DMS114 treated with DMSO at 0.1 percent for 48 hours (cell line): ENCODE measurements at regions not wholly inside any gene's neighbourhood (a gene's known extent, or its start where the extent isn't known, plus 50 kb on each side); places are given as distances from the start of the nearest gene placed in this dataset.
"Not testable (repeated sequence)": the region's sequence is repeated elsewhere in the genome, so short reads cannot be mapped to it uniquely, and the experiment has no call there.

ENCODE experiments used
- DNase-seq: peaks from one replicate; lab custom pipeline; 2025; ENCODE audit not compliant: unreplicated experiment; lab: John Stamatoyannopoulos, UW

DNA sequence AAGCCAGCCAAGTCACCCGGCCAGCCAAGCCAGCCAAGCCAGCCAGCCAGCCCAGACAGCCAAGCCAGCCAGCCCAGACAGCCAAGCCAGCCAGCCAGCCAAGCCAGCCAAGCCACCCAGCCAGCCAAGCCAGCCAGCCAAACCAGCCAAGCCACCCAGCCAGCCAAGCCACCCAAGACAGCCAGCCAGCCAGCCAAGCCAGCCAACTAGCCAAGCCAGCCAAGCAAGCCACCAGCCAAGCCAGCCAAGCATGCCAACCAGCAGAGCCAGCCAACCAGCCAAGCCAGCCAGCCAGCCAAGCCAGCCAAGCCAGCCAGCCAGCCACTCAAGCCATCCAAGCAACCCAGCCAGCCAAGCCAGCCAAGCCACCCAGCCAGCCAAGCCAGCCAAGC, 323.1 kb upstream of the PLGLB2 start:
- DNase-seq, result not testable (repeated sequence)

DNA sequence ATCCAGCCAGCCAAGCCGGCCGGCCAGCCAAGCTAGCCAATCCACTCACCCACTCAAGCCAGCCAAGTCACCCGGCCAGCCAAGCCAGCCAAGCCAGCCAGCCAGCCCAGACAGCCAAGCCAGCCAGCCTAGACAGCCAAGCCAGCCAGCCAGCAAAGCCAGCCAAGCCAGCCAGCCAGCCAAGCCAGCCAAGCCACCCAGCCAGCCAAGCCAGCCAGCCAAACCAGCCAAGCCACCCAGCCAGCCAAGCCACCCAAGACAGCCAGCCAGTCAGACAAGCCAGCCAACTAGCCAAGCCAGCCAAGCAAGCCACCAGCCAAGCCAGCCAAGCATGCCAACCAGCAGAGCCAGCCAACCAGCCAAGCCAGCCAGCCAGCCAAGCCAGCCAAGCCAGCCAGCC, 322.7 kb upstream of the PLGLB2 start:
- DNase-seq, result not testable (repeated sequence)

DNA sequence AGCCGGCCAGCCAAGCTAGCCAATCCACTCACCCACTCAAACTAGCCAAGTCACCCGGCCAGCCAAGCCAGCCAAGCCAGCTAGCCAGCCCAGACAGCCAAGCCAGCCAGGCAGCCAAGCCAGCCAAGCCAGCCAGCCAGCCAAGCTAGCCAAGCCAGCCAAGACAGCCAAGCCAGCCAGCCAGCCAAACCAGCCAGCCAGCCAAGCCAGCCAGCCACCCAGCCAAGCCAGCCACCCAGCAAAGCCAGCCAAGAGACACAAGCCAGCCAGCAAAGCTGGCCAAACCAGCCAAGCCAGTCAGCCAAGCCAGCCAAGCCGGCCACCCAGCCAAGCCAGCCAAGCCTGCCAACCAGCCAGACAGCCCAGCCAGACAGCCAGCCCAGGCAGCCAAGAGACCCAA, 322.2 kb upstream of the PLGLB2 start:
- DNase-seq, result not testable (repeated sequence)

DNA sequence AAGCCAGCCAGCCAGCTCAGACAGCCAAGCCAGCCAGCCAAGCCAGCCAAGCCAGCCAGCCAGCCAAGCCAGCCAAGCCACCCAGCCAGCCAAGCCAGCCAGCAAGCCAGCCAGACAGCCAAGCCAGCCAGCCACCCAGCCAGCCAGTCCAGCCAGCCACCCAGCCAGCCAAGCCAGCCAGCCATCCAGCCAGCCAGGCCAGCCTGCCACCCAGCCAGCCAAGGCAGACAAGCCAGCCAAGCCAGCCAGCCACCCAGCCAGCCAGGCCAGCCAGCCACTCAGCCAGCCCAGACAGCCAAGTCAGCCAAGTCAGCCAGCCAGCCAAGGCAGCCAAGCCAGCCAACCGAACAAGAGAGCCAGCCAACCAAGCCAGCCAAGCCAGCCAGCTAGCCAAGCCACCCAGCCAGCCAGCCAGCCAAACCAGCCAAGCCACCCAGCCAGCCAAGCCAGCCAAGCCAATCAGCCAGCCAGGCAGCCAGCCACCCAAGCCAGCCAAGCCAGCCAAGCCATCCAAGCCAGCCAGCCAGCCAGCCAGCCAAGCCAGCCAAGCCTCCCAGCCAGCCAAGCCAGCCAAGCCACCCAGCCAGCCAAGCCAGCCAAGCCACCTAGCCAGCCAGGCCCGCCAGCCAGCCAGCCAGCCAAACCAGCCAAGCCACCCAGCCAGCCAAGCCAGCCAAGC, 319.3 kb upstream of the PLGLB2 start:
- DNase-seq, result not testable (repeated sequence)

DNA sequence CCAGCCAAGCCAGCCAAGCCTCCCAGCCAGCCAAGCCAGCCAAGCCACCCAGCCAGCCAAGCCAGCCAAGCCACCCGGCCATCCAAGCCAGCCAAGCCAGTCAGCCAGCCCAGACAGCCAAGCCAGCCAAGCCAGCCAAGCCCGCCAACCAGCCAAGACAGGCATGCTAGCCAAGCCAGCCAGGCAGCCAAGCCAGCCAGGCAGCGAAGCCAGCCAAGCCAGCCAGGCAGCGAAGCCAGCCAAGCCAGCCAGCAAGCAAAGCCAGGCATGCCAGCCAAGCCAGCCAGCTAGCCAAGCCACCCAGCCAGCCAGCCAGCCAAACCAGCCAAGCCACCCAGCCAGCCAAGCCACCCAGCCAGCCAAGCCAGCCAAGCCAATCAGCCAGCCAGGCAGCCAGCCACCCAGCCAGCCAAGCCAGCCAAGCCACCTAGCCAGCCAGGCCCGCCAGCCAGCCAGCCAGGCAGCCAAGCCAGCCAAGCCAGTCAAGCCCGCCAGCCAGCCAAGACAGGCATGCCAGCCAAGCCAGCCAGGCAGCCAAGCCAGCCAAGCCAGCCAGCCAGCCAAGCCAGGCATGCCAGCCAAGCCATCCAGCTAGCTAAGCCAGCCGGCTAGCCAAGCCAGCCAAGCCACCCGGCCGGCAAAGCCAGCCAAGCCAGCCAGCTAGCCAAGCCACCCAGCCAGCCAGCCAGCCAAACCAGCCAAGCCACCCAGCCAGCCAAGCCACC, 318.5 kb upstream of the PLGLB2 start:
- not testable (repeated sequence) for DNase-seq

DNA sequence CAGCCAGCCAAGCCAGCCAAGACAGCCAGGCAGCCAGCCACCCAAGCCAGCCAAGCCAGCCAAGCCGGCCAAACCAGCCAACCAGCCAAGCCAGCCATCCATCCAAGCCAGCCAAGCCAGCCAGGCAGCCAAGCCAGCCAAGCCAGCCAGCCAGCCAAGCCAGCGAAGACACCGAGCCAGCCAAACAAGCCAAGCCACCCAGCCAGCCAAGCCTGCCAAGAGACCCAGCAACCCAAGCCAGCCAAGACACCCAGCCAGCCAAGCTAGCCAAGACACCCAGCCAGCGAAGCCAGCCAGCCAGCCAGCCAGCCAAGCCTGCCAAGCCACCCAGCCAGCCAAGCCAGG, 318.0 kb upstream of the PLGLB2 start:
- DNase-seq, result not testable (repeated sequence)

DNA sequence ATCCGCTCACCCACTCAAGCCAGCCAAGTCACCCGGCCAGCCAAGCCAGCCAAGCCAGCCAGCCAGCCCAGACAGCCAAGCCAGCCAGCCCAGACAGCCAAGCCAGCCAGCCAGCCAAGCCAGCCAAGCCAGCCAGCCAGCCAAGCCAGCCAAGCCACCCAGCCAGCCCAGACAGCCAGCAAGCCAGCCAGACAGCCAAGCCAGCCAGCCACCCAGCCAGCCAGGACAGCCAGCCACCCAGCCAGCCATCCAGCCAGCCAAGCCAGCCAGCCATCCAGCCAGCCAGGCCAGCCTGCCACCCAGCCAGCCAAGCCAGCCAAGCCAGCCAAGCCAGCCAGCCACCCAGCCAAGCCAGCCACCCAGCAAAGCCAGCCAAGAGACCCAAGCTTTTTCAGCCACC, 316.8 kb upstream of the PLGLB2 start:
- not testable (repeated sequence) for DNase-seq

DNA sequence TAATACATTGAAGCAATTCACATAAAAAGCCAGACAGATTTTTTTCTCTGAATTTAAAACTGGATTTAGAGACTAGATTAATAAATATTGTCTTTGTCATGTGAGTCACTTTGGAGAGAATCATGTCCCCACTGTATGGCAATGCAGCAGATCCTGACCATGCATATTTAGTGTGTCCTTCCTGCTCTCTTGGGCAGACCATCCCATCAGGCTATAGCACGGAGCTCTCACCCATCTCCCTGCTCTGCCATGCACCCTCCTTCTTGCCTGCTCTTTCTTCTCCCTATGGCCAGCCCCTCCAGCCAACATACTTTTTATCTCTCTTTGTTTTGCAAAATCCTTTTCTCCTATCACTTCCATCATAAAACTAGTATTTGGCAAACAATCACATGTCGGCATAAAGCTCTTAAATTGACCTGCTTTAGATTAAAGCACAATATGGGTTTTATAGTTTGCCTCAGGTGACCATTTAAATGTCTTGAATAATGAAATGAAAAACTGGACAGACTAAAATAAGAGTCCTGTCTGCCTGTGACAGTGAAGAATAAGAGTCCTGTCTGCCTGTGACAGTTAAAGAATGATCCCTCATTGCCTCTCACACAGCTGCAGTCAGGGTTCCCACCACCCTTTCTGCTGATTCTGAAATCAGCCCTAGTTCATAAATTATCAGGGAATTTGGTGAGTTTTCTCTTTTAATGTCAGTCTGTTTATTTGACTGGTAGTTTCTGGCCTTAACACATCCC, 315.0 kb upstream of the PLGLB2 start:
- DNase-seq, result not testable (repeated sequence)

DNA sequence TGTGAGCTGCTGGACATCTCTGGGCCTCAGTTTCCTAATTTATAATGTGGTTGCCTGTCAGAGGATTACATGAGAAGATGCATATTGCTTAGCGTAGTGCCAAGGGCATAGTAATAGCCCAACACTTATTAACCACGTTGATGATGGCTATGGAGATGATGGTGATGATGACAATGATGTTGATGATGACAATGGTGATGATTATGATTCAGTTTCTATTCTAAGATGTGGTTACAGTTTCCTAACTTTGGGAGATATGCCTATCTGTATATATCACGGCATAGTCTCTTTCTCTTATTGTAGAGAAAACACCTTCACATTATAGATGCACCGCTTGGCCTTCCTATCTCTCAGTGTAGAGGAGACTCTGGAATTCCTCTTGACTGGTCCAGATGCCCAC, 311.9 kb upstream of the PLGLB2 start:
- DNase-seq, result not testable (repeated sequence)

DNA sequence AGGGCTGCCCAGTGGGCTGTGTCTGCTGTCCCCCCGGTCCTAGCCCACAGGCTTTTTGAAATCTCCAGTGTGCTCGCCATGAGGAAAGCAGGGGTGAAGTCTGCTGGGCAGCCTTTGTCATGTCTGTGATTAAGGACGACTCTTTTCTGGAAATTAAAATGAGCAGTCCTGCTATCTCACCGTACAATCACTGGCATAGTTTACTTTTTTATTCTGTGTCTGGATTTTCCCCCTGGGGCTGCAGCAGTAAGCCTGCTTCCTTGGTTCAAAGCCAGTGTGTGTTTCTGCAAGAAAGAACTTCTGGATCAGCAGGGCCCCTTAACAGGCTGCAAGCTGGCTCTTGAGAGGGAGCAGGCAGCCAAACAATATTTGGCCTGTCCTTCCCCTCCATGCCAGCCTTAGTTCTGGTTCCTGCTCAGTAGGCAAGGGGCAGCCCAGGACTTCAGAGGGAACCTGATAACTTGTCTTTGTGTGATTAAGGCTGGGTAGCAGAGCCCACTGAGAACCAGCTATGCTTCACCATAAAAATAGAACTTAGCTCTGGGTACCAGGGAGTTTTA, 310.1 kb upstream of the PLGLB2 start:
- DNase-seq, result not testable (repeated sequence)

DNA sequence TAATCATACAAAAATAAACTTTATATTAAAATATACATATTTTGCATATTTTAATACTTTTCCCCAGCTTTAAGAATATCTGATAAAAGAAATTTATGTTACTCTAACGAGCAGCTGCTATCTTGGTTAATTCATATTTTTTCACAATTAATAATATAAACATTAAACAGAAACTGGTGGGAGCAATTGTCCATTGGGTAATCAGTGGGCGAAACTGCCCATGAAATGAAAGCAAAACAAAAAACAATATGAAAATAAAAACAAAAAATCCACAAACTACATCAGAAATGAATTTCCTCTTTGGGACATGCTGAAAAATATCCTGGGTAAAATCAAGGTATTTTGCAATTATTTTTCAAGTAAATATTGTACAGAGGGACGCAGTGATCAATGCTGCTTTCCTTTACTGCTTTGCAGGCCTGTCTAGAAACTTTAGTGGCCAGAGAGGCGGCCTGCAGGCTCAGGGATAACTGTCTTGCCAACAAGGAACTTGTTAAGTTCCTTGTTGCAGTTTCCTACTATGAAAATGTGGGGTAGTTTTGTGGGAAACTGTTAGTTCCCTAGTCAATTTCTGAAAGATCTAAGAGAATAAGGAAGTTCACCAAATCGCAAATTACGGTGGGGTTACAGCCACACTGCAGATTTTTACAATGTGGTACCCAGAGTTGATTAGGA, 309.0 kb upstream of the PLGLB2 start:
- not testable (repeated sequence) for DNase-seq

DNA sequence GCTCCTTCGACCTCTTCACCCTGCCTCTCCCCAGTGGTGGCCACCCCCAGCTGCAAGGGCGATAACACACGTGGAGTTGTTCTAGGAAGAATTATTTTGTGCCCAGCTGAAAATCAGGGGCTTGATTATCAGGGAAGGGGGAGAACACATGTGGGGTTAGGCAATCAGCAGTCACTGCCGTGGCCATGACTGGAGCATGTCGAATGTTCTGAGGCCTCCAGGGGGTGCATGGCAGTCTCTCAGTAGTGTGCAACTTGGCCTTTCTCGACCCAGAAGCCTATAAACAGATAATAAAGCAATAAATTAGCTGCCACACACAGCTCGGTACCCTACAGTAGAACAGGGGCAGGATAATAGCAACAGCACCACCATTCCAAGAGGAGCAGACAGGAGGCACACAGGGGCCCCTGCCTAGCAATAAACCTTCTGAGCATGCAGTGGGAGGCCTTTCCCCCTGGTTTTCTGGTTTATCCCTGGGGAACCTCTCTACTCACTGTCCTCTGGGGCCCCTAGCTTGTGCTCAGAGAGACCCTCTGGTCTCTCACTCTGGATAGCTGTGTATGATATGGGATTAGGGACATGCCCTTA, 308.2 kb upstream of the PLGLB2 start:
- DNase-seq, result not testable (repeated sequence)

DNA sequence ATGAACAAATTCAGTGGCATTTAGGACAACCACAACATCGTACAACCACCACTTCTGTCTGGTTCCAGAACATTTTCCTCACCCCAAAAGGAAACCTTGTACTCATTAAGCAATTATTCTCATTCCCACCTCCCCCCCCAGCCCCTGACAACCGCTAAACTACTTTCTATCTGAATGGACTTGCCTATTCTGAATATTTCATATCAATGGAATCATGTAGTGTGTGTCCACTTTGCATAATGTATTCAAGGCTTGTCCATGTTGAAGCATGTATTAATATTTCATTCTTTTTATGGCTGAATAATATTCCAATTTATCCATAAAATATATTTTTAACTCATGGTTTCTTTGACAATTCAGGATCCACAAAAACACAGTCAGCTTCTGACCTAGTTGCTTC, 307.2 kb upstream of the PLGLB2 start:
- not testable (repeated sequence) for DNase-seq

DNA sequence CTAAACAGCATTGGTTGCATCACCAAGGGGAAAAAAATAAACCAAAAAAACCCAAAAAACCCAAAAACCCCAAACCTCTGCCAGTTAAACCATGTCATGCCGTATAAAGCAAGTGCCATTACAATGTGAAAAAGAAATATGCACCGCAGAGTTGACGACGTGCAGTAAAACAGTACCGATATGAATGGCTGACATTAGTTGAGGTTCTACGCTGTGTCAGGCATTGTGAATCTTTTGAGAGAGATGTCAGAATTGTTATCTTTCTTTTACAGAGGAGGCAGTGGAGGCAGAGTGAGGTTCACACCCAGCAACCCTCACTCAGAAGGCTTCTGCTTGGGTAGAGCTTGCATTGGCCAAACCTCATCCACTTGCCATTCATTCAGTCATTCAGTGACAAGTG, 306.5 kb upstream of the PLGLB2 start:
- not testable (repeated sequence) for DNase-seq

DNA sequence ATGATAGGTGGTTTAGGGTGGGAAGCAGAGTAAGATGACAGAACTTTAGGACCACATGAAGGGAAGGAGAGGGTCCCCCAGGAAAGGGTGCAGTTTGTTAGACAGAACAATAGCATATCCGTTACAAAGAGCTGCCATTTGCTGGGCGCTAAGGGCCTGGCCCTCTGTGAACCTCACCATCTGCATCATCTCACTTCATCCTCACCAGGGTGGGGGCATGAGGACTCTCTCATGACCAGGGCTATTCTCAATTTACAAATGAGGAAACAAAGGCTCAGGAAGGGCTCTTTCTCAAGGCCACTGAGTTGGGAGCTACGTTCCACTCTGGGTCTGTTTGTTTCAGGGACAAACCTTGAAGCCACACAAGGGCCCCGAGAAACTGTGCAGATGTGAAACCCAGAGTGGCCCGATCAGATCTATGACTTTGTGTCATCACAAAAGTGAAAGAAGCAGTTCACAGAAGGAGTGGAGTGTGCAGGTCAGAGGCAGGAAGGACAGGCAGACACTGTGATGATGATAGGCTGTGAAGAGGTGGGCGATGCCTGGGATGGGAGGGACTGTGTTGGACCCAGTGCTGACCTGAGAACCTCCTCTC, 304.8 kb upstream of the PLGLB2 start:
- not testable (repeated sequence) for DNase-seq

DNA sequence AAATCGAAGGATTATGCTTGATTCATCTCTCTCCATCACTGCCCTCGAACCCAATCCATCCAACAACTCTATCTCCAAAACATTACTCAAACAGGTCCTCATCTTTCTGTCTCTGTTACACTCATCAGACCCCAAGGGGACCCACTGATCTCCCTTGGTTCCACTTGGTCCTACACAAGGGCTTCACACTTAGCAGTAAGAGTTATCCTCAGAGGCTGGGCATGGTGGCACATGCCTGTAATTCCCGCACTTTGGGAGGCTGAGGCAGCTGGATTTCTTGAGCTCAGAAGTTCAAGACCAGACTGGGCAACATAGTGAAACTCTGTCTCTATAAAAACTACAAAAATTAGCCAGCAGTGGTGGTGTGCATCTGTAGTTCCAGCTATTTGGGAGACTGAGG, 302.9 kb upstream of the PLGLB2 start:
- not testable (repeated sequence) for DNase-seq

DNA sequence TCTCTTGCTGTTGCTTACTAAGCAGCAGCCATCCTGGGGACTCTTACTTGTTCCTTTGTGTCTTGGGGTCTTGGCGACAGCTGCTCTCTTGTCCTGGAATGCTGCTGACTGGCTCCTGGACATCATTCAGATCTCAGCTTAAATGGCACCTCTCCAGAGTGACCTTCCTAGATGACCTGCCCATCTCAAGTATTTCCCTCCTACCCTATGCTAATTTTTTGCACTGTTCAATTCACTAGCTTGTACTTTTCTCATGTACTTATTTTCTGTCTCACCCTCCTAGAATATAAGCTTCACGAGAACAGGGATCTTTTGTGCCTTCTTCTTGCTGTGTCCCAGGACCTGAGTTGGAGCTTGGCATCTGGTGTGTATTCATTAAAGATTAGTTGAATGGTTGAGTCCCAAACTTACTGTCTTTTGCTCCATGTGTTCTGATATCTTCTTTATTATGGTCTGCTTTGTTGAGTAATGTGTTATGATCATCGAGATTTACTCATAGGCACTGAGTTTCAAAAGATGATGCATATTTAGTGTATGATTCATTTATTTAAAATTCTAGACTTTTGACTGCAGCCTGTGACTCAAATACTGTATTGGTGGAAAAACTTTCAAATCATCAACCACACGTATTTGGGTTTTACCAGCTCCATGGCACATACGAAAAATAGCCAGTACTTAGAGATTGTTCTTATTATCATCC, 302.1 kb upstream of the PLGLB2 start:
- not testable (repeated sequence) for DNase-seq

DNA sequence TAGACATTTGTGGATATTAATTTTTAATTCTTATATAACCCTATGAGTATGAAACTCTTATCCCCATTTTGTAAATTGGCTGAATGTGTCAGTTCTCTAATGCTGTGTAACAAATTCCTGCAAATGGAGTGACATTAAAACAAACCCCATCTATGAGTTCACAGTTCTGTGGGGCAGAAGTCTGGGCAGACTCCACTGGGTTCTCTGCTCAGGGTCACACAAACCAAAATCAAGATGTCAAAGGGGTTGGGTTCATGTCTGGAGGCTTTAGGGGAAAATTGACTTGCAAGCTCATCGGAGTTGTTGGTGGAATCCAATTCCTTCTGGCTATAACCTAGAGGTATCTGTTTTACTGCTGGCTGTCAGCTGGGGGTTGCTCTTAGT, 301.6 kb upstream of the PLGLB2 start:
- DNase-seq, result not testable (repeated sequence)

DNA sequence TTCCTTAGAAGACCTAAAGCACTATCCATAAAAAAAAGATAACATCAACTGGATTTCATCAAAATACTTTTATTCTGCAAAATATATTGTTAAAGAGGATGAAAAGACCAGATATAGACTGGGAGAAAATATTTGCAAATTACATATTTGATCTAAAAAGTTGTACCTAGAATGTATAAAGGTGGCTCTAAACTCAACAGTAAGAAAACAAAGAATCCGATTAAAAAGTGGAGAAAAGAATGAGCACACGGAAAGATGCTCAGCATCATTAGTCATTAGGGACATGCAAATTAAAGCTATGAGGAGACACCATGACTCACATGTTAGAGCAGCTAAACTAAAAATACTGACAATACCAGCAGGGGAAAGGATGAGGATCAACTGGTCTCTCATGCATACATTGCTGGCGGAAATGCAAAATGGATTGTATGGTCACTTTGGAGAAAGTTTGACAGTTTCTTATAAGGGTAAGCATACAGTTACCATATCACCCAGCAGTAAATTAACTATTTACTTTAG, 298.4 kb upstream of the PLGLB2 start:
- DNase-seq, result not testable (repeated sequence)
